HG02840 (cell line): ENCODE measurements at regions not wholly inside any gene's neighbourhood (a gene's known extent, or its start where the extent isn't known, plus 50 kb on each side); places are given as distances from the start of the nearest gene placed in this dataset.

ENCODE experiments used
- ATAC-seq: cut with Tn5 transposase; IDR thresholded peaks from one replicate; pipeline ENCODE4 v1.9.1; 2021; ENCODE audit warnings: mild to moderate bottlenecking, moderate library complexity, moderate number of reproducible peaks; ENCODE audit not compliant: unreplicated experiment, low FRiP score

GRCh38 chr5:56564541-56565282 is 250.6 kb upstream of the MAP3K1 start:
- no peak for ATAC-seq

- ATAC-seq = no peak
These were observed 253.9 kb upstream of the MAP3K1 start for GRCh38 chr5:56561455-56561854.

GRCh38 chr5:56558131-56558745 is 257.1 kb upstream of the MAP3K1 start:
- no peak for ATAC-seq

GRCh38 chr5:56557198-56557597 is 258.2 kb upstream of the MAP3K1 start:
- no peak for ATAC-seq

GRCh38 chr5:56552612-56553268 is 262.6 kb upstream of the MAP3K1 start:
- no peak for ATAC-seq

GRCh38 chr5:56550227-56550626 is 265.1 kb upstream of the MAP3K1 start:
- ATAC-seq = no peak

GRCh38 chr5:56549096-56549886 is 266.1 kb upstream of the MAP3K1 start:
- ATAC-seq = no peak

- ATAC-seq = no peak
These were observed 270.3 kb upstream of the MAP3K1 start for GRCh38 chr5:56545016-56545415.

- ATAC-seq = no peak
These were observed 271.6 kb upstream of the MAP3K1 start for GRCh38 chr5:56543441-56544388.

- no peak for ATAC-seq
These were observed 275.1 kb upstream of the MAP3K1 start for GRCh38 chr5:56540266-56540665.

- no peak for ATAC-seq
These were observed 276.8 kb upstream of the MAP3K1 start for GRCh38 chr5:56538580-56538979.

GRCh38 chr5:56535347-56535746 is 280.0 kb upstream of the MAP3K1 start:
- ATAC-seq = no peak

GRCh38 chr5:56534102-56534829 is 281.1 kb upstream of the MAP3K1 start:
- ATAC-seq = no peak

GRCh38 chr5:56532466-56532865 is 282.9 kb upstream of the MAP3K1 start:
- ATAC-seq = no peak

- no peak for ATAC-seq
These were observed 284.7 kb upstream of the MAP3K1 start for GRCh38 chr5:56530626-56531138.

- ATAC-seq = no peak
These were observed 285.5 kb upstream of the MAP3K1 start for GRCh38 chr5:56529666-56530430.

GRCh38 chr5:56527174-56527573 is 288.2 kb upstream of the MAP3K1 start:
- no peak for ATAC-seq

GRCh38 chr5:56525113-56525512 is 290.2 kb upstream of the MAP3K1 start:
- no peak for ATAC-seq
